ENCODE measurements at regions not wholly inside any gene's neighbourhood (a gene's known extent, or its start where the extent isn't known, plus 50 kb on each side); places are given as distances from the start of the nearest gene placed in this dataset.

DNA sequence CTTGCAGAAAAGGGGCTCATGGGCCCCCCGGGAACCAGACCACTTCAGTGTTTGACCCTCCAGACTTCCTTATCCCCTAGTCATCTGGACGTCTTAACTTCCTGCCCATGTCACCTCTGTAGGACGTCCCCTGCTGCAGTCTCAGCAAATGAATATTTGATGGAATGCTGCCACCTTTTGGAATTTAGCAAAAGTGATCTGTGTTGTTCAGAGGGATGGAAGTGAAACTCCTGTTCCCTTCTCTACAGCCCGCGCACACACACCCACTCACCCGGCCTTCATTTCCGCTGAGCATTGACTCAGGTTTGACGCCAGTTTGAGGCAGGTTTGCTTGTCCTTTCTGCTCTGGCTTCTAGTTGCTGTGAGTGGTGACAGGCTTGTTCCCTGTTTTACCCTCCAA is 507.2 kb upstream of the EEF2KMT start:
- Histone ChIP-seq H3K9me3 (ENCODE audit: low read length) (no peaks in the 10 kb centered on the region), H3K4me1 (ENCODE audit: insufficient read depth, low read length) (no peaks in the 10 kb centered on the region), H2AFZ (ENCODE audit: low read depth, low read length) (no peak overlapping the region), H3K27me3 (ENCODE audit: insufficient read depth, low read length) (no peaks in the 10 kb centered on the region), H3K4me3 (ENCODE audit: low read length) (no peak overlapping the region), H3K36me3 (ENCODE audit: insufficient read depth, low read length) (no peaks in the 10 kb centered on the region)

DNA sequence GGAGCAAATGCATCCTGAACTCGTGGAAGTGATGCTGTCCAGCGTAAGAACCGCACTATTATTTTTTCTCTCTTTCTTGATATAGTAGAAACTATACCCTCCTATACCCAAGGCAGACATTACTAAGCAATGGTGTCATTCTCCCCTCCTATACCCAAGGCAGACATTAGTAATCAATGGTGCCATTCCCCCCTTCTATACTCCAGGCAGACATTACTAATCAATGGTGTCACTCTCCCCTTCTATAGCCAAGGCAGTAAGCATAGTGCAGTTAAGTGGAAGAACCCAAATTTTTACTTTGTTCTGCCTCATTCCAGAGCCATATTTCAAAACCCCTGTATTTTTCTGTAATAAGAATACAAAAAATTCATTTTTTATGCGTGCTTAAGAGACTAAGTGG is 506.2 kb upstream of the EEF2KMT start:
- no peaks in the 10 kb centered on the region for H3K4me1 ChIP-seq (ENCODE audit: insufficient read depth, low read length)
- no peaks in the 10 kb centered on the region for H3K27me3 ChIP-seq (ENCODE audit: insufficient read depth, low read length)
- H3K4me3 ChIP-seq (ENCODE audit: low read length), result no peak overlapping the region
- H2AFZ ChIP-seq (ENCODE audit: low read depth, low read length), result no peak overlapping the region
- no peaks in the 10 kb centered on the region for H3K36me3 ChIP-seq (ENCODE audit: insufficient read depth, low read length)
- H3K9me3 ChIP-seq (ENCODE audit: low read length), result no peaks in the 10 kb centered on the region

GRCh38 chr16:5601957-5602356 is 504.4 kb upstream of the EEF2KMT start:
- Histone ChIP-seq H3K9me3 (ENCODE audit: low read length) (no peaks in the 10 kb centered on the region), H3K36me3 (ENCODE audit: insufficient read depth, low read length) (no peaks in the 10 kb centered on the region), H3K4me3 (ENCODE audit: low read length) (no peak overlapping the region), H3K4me1 (ENCODE audit: insufficient read depth, low read length) (no peaks in the 10 kb centered on the region), H3K27me3 (ENCODE audit: insufficient read depth, low read length) (no peaks in the 10 kb centered on the region), H2AFZ (ENCODE audit: low read depth, low read length) (no peak overlapping the region)

DNA sequence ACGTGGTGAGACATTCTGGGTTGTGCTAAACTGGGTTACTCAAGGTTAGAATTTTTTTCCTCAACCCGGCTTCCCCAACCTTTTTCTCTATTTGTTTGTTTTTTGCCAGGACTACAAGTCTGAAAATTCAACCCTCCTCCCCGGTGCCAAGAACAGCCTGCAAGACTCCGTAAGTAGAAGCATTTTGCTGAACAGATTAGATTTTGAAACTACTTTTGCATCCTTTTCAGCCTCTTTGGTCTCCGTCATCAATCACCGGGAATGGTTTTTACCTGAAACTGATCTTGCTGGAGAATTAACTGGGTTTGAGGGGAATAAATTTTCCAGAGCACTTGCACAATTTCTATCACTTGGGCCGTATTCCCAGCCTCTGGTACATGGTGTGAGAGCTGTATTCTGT is 501.2 kb upstream of the EEF2KMT start:
- Histone ChIP-seq H3K36me3 (ENCODE audit: insufficient read depth, low read length) (no peaks in the 10 kb centered on the region), H3K9me3 (ENCODE audit: low read length) (no peaks in the 10 kb centered on the region), H2AFZ (ENCODE audit: low read depth, low read length) (no peak overlapping the region), H3K27me3 (ENCODE audit: insufficient read depth, low read length) (no peaks in the 10 kb centered on the region), H3K4me3 (ENCODE audit: low read length) (no peak overlapping the region), H3K4me1 (ENCODE audit: insufficient read depth, low read length) (no peaks in the 10 kb centered on the region)

DNA sequence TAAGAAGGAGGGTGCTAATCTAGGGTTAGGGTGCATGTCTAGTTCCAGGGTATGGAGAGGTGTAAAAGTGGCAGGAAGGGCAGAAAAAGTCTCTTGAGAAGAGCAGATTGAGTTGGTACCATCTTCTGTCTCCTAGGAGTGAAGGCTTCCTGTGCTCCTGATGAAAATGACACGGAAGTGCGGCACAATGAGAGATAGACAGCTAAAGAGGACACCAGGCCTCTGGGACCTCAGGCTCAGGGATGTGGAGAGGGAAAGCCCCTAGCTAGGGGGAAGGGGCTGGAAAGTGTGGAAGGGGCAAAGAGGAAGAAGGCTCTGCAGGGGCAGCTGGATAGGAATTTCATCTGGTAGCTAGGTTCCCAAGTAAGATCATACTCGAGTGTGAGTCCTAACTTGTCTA is 498.3 kb upstream of the EEF2KMT start:
- Histone ChIP-seq H3K4me1 (ENCODE audit: insufficient read depth, low read length) (no peaks in the 10 kb centered on the region), H3K27me3 (ENCODE audit: insufficient read depth, low read length) (no peaks in the 10 kb centered on the region)

DNA sequence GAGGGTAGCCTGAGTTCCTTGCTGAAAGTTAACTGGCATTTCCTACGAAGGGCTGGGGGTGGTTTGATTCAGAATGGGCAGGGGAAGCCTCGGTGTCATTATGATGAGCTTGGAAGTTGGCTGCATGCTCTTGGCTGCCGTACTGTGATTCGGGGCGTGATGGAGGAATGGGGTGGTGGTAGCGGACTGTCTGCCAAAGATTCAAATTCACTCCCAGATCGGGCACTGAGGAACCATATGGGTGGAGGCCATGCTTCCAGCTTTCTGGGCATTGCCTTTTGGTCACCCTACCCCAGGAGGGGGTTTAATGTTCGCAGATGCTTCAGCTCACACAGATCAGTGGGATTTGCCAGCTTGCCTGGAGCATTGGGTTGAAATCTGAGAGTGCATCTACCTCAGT is 492.8 kb upstream of the EEF2KMT start:
- Histone ChIP-seq H3K9me3 (ENCODE audit: low read length) (no peaks in the 10 kb centered on the region), H2AFZ (ENCODE audit: low read depth, low read length) (no peak overlapping the region), H3K4me1 (ENCODE audit: insufficient read depth, low read length) (no peaks in the 10 kb centered on the region), H3K4me3 (ENCODE audit: low read length) (no peak overlapping the region), H3K27me3 (ENCODE audit: insufficient read depth, low read length) (no peaks in the 10 kb centered on the region), H3K36me3 (ENCODE audit: insufficient read depth, low read length) (no peaks in the 10 kb centered on the region)

More for the DNA sequence above, 498.3 kb upstream of the EEF2KMT start:
- Histone ChIP-seq H2AFZ (ENCODE audit: low read depth, low read length) (no peak overlapping the region), H3K36me3 (ENCODE audit: insufficient read depth, low read length) (no peaks in the 10 kb centered on the region), H3K4me3 (ENCODE audit: low read length) (no peak overlapping the region), H3K9me3 (ENCODE audit: low read length) (no peaks in the 10 kb centered on the region)

DNA sequence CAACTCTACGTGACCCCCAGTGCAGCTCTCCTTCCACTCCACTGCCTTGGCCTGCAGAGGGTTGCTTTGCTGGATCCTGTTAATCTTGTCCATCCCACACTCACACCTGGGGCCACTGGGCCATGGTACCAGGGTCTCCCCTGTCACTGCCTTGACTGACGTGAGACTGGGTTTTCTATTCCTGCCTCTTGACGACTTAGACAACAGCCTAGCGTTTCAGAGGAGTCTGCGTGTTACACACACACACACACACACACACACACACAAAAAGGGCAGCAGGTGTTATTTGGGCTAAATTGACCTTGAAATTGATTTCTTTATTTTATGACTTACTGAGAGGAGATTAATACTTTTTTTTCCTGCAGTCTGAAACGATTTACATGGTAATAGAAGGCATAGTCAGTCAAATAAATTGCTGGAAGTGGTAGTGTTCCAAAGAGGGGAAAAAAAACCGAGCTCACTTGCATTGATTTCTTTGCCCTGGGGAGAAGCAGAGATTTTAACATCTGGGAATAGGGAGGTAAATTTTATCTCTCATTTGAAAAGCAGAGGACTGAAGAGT is 492.3 kb upstream of the EEF2KMT start:
- no peaks in the 10 kb centered on the region for H3K27me3 ChIP-seq (ENCODE audit: insufficient read depth, low read length)
- no peaks in the 10 kb centered on the region for H3K4me1 ChIP-seq (ENCODE audit: insufficient read depth, low read length)
- no peak overlapping the region for H2AFZ ChIP-seq (ENCODE audit: low read depth, low read length)
- H3K36me3 ChIP-seq (ENCODE audit: insufficient read depth, low read length), result no peaks in the 10 kb centered on the region
- no peak overlapping the region for H3K4me3 ChIP-seq (ENCODE audit: low read length)
- no peaks in the 10 kb centered on the region for H3K9me3 ChIP-seq (ENCODE audit: low read length)

- H3K27me3 ChIP-seq (ENCODE audit: insufficient read depth, low read length), result no peaks in the 10 kb centered on the region
- H3K4me3 ChIP-seq (ENCODE audit: low read length), result no peak overlapping the region
- H3K9me3 ChIP-seq (ENCODE audit: low read length), result no peaks in the 10 kb centered on the region
- H3K36me3 ChIP-seq (ENCODE audit: insufficient read depth, low read length), result no peaks in the 10 kb centered on the region
- no peak overlapping the region for H2AFZ ChIP-seq (ENCODE audit: low read depth, low read length)
- no peaks in the 10 kb centered on the region for H3K4me1 ChIP-seq (ENCODE audit: insufficient read depth, low read length)
Measured at GRCh38 chr16:5584109-5584508, 486.5 kb upstream of the EEF2KMT start.

DNA sequence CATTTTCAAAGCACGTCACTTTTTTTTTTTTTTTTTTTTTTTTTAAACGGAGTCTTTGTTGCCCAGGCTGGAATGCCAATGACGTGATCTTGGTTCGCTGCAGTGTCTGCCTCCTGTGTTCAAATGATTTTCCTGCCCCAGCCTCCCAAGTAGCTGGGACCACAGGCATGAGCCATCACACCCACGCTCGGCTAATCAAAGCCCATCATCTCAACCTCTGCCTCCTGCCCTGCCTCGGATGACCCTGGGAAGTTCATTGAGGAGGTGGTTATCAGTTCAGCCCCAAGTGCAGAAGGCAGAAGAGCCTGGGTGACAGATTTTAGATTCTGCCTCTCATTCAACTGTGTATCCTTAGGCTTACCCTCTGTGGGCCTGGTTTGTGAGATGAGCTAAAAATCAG is 484.9 kb upstream of the EEF2KMT start:
- H2AFZ ChIP-seq (ENCODE audit: low read depth, low read length), result no peak overlapping the region
- H3K4me1 ChIP-seq (ENCODE audit: insufficient read depth, low read length), result no peaks in the 10 kb centered on the region
- no peaks in the 10 kb centered on the region for H3K9me3 ChIP-seq (ENCODE audit: low read length)
- no peaks in the 10 kb centered on the region for H3K36me3 ChIP-seq (ENCODE audit: insufficient read depth, low read length)
- no peak overlapping the region for H3K4me3 ChIP-seq (ENCODE audit: low read length)
- no peaks in the 10 kb centered on the region for H3K27me3 ChIP-seq (ENCODE audit: insufficient read depth, low read length)

DNA sequence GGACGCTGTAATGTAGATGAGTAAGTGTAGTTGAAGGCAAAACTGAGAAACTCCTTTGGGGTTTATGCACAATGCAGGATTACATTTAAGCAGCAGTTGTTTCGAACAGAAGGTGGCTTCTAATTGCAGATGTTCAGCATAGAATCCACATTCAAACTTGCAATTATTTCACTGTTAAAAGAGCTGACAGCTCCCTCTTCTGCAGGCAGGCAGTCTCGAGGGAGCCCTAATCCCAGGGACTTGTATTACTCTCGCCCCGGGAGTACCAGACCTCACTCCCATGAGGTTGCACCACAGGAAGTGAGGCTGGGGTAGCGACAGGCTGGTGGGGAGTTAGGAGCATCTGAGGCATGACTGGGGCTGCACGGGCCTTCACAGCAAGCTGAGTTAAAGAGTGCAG is 484.3 kb upstream of the EEF2KMT start:
- no peak overlapping the region for H2AFZ ChIP-seq (ENCODE audit: low read depth, low read length)
- no peaks in the 10 kb centered on the region for H3K27me3 ChIP-seq (ENCODE audit: insufficient read depth, low read length)
- H3K4me1 ChIP-seq (ENCODE audit: insufficient read depth, low read length), result no peaks in the 10 kb centered on the region
- H3K36me3 ChIP-seq (ENCODE audit: insufficient read depth, low read length), result no peaks in the 10 kb centered on the region
- no peaks in the 10 kb centered on the region for H3K9me3 ChIP-seq (ENCODE audit: low read length)
- H3K4me3 ChIP-seq (ENCODE audit: low read length), result no peak overlapping the region

GRCh38 chr16:5581428-5581827 is 483.8 kb upstream of the EEF2KMT start:
- no peaks in the 10 kb centered on the region for H3K36me3 ChIP-seq (ENCODE audit: insufficient read depth, low read length)
- no peaks in the 10 kb centered on the region for H3K9me3 ChIP-seq (ENCODE audit: low read length)
- H3K4me3 ChIP-seq (ENCODE audit: low read length), result no peak overlapping the region
- no peaks in the 10 kb centered on the region for H3K27me3 ChIP-seq (ENCODE audit: insufficient read depth, low read length)
- H2AFZ ChIP-seq (ENCODE audit: low read depth, low read length), result no peak overlapping the region
- H3K4me1 ChIP-seq (ENCODE audit: insufficient read depth, low read length), result no peaks in the 10 kb centered on the region

GRCh38 chr16:5580772-5581171 is 483.2 kb upstream of the EEF2KMT start:
- H3K4me3 ChIP-seq (ENCODE audit: low read length), result no peak overlapping the region

GRCh38 chr16:5580296-5580695 is 482.7 kb upstream of the EEF2KMT start:
- H3K4me3 ChIP-seq (ENCODE audit: low read length), result no peak overlapping the region
- no peak overlapping the region for H2AFZ ChIP-seq (ENCODE audit: low read depth, low read length)
- no peaks in the 10 kb centered on the region for H3K27me3 ChIP-seq (ENCODE audit: insufficient read depth, low read length)
- H3K36me3 ChIP-seq (ENCODE audit: insufficient read depth, low read length), result no peaks in the 10 kb centered on the region
- no peaks in the 10 kb centered on the region for H3K9me3 ChIP-seq (ENCODE audit: low read length)
- no peaks in the 10 kb centered on the region for H3K4me1 ChIP-seq (ENCODE audit: insufficient read depth, low read length)

More at GRCh38 chr16:5580772-5581171, 483.2 kb upstream of the EEF2KMT start:
- H2AFZ ChIP-seq (ENCODE audit: low read depth, low read length), result no peak overlapping the region
- H3K36me3 ChIP-seq (ENCODE audit: insufficient read depth, low read length), result no peaks in the 10 kb centered on the region
- H3K9me3 ChIP-seq (ENCODE audit: low read length), result no peaks in the 10 kb centered on the region
- H3K4me1 ChIP-seq (ENCODE audit: insufficient read depth, low read length), result no peaks in the 10 kb centered on the region
- no peaks in the 10 kb centered on the region for H3K27me3 ChIP-seq (ENCODE audit: insufficient read depth, low read length)

DNA sequence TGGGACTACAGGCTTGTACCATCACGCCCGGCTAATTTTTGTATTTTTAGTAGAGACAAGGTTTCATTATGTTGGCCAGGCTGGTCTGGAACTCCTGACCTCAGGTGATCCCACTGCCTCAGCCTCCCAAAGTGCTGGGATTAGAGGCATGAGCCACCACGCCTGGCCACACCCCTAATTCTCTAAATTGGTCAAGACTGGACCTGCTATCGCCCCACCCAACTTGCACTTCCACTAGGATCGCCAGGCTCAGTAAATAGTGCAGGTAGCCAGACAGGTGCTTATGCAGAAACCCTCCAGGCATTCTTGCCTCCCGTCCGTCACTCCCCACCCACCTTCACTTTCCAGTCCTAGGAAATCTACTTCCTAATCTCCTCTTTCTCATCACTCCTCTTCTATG is 481.4 kb upstream of the EEF2KMT start:
- Histone ChIP-seq H3K36me3 (ENCODE audit: insufficient read depth, low read length) (no peaks in the 10 kb centered on the region), H3K4me1 (ENCODE audit: insufficient read depth, low read length) (no peaks in the 10 kb centered on the region), H3K27me3 (ENCODE audit: insufficient read depth, low read length) (no peaks in the 10 kb centered on the region), H3K9me3 (ENCODE audit: low read length) (no peaks in the 10 kb centered on the region), H2AFZ (ENCODE audit: low read depth, low read length) (no peak overlapping the region), H3K4me3 (ENCODE audit: low read length) (no peak overlapping the region)

All from neuron (in vitro differentiated cells).